ENCODE measurements at regions not wholly inside any gene's neighbourhood (a gene's known extent, or its start where the extent isn't known, plus 50 kb on each side); places are given as distances from the start of the nearest gene placed in this dataset.
"Not testable (repeated sequence)": the region's sequence is repeated elsewhere in the genome, so short reads cannot be mapped to it uniquely, and the experiment has no call there.

- DNase-seq (ENCODE audit: low read depth, low spot score): no peak
Observed at GRCh38 chr13:88217372-88217771, 546.2 kb downstream of the SLITRK5 start.

- no peak for DNase-seq (ENCODE audit: low read depth, low spot score)
Observed at GRCh38 chr13:88217883-88218282, 546.7 kb downstream of the SLITRK5 start.

GRCh38 chr13:88223958-88224357 lies 552.8 kb downstream of the SLITRK5 start:
- no peak for DNase-seq (ENCODE audit: low read depth, low spot score)

- DNase-seq (ENCODE audit: low read depth, low spot score): no peak
Observed at GRCh38 chr13:88235441-88235840, 564.3 kb downstream of the SLITRK5 start.

GRCh38 chr13:88246239-88246638 lies 575.1 kb downstream of the SLITRK5 start:
- DNase-seq (ENCODE audit: low read depth, low spot score): no peak

GRCh38 chr13:88248393-88248792 lies 577.2 kb downstream of the SLITRK5 start:
- no peak for DNase-seq (ENCODE audit: low read depth, low spot score)

GRCh38 chr13:88257706-88258105 lies 586.5 kb downstream of the SLITRK5 start:
- DNase-seq (ENCODE audit: low read depth, low spot score): no peak

- DNase-seq (ENCODE audit: low read depth, low spot score): no peak
Observed at GRCh38 chr13:88263808-88264207, 592.6 kb downstream of the SLITRK5 start.

- DNase-seq (ENCODE audit: low read depth, low spot score): no peak
Observed at GRCh38 chr13:88281841-88282240, 610.7 kb downstream of the SLITRK5 start.

GRCh38 chr13:88285329-88285728 lies 614.2 kb downstream of the SLITRK5 start:
- no peak for DNase-seq (ENCODE audit: low read depth, low spot score)

- DNase-seq (ENCODE audit: low read depth, low spot score): no peak
Observed at GRCh38 chr13:88288326-88288725, 617.2 kb downstream of the SLITRK5 start.

GRCh38 chr13:88291731-88292130 lies 620.6 kb downstream of the SLITRK5 start:
- DNase-seq (ENCODE audit: low read depth, low spot score): not testable (repeated sequence)

- DNase-seq (ENCODE audit: low read depth, low spot score): no peak
Observed at GRCh38 chr13:88294368-88294767, 623.2 kb downstream of the SLITRK5 start.

- DNase-seq (ENCODE audit: low read depth, low spot score): no peak
Observed at GRCh38 chr13:88303157-88303556, 632.0 kb downstream of the SLITRK5 start.

- DNase-seq (ENCODE audit: low read depth, low spot score): no peak
Observed at GRCh38 chr13:88303605-88304004, 632.4 kb downstream of the SLITRK5 start.

- no peak for DNase-seq (ENCODE audit: low read depth, low spot score)
Observed at GRCh38 chr13:88314496-88314895, 643.3 kb downstream of the SLITRK5 start.

- DNase-seq (ENCODE audit: low read depth, low spot score): no peak
Observed at GRCh38 chr13:88329066-88329465, 657.9 kb downstream of the SLITRK5 start.

GRCh38 chr13:88339271-88339741 lies 668.1 kb downstream of the SLITRK5 start:
- no peak for DNase-seq (ENCODE audit: low read depth, low spot score)

- no peak for DNase-seq (ENCODE audit: low read depth, low spot score)
Observed at GRCh38 chr13:88345171-88345847, 674.1 kb downstream of the SLITRK5 start.

- no peak for DNase-seq (ENCODE audit: low read depth, low spot score)
Observed at GRCh38 chr13:88360761-88361160, 689.6 kb downstream of the SLITRK5 start.

GRCh38 chr13:88369866-88370265 lies 698.7 kb downstream of the SLITRK5 start:
- no peak for DNase-seq (ENCODE audit: low read depth, low spot score)

- DNase-seq (ENCODE audit: low read depth, low spot score): no peak
Observed at GRCh38 chr13:88376760-88377388, 705.7 kb downstream of the SLITRK5 start.

- DNase-seq (ENCODE audit: low read depth, low spot score): no peak
Observed at GRCh38 chr13:88377852-88378251, 706.7 kb downstream of the SLITRK5 start.
